ENCODE measurements at regions not wholly inside any gene's neighbourhood (a gene's known extent, or its start where the extent isn't known, plus 50 kb on each side); places are given as distances from the start of the nearest gene placed in this dataset.

DNA sequence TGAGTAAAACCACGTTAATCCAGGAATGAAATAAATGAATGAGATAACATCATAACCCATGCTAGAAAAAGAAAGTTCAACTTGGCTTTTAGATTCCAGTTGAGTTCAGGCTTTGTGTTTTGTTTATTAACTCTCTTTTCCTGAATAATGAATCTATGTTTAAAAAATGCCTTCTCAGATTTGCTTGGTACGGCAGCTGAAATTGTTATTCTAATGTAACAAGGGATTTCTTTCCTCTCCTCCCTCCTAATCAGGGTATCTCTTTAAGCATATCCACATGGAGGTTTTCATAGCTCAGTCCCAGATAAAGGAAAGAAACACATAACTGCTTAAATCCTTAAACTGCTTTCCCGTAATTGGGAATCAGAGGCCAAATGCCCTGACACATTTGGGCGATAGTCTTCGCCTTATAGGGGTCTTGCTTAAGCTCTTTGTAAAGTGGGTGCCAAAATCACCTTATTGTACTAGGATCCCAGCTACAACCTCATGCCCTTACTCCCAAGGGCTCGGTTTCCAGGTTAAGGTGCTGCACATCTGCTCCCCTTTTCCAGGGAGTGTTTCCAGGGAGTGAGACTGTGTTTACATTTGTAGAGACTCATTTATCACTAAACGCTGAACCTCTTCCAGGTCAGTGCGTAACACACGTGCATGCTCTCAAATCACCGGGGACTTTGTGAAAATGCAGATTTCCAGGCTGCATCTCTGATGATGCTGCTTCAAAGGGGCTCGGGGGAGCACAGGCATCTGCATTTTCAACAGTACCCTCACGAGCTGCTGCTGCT is 142.8 kb upstream of the FOXF1 start:
- no peaks in the 10 kb centered on the region for H3K27me3 ChIP-seq (replicated peaks; ENCODE audit: insufficient read depth)
- no peaks in the 10 kb centered on the region for H3K9me3 ChIP-seq
- no peaks in the 10 kb centered on the region for H3K4me1 ChIP-seq (replicated peaks)
- no peaks in the 10 kb centered on the region for H3K36me3 ChIP-seq
- WGBS, result 44% methylated on average over 12 of the region's 12 CpGs
- no peak overlapping the region for H3K4me3 ChIP-seq
- intact Hi-C loops (cut with DNase I), result no loop called here
- DNase-seq (ENCODE audit: low spot score), result no peak
- H3K27ac ChIP-seq, result no peak overlapping the region
- TF ChIP-seq, protein P1, sequence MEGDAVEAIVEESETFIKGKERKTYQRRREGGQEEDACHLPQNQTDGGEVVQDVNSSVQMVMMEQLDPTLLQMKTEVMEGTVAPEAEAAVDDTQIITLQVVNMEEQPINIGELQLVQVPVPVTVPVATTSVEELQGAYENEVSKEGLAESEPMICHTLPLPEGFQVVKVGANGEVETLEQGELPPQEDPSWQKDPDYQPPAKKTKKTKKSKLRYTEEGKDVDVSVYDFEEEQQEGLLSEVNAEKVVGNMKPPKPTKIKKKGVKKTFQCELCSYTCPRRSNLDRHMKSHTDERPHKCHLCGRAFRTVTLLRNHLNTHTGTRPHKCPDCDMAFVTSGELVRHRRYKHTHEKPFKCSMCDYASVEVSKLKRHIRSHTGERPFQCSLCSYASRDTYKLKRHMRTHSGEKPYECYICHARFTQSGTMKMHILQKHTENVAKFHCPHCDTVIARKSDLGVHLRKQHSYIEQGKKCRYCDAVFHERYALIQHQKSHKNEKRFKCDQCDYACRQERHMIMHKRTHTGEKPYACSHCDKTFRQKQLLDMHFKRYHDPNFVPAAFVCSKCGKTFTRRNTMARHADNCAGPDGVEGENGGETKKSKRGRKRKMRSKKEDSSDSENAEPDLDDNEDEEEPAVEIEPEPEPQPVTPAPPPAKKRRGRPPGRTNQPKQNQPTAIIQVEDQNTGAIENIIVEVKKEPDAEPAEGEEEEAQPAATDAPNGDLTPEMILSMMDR (IDR thresholded peaks at IDR 0.05), result no peak
- TF ChIP-seq POLR2AphosphoS5 (IDR thresholded peaks at IDR 0.05) (no peak), POLR2A (IDR thresholded peaks at IDR 0.05) (no peak)

DNA sequence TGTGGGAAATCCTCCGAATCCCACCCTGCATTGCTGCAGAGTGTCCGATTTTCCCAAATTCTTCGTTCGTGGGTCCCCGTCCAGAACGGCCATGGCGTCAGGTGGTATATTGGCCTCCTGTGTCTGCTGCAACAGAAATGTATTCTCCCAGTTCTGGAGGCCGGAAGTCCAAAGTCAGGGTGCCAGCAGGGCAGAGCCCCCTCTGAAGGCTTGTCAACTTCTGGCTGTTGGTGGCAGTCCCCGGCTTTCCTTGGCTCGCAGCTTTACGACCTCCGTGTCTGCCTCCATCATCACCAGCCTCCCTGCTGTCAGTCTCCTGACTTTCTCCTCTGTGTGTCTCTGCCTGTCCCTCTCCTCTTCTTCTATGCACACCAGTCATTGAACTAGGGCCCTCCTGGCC is 142.1 kb upstream of the FOXF1 start:
- Histone ChIP-seq H3K9me3 (no peaks in the 10 kb centered on the region), H3K36me3 (no peaks in the 10 kb centered on the region), H3K27me3 (replicated peaks; ENCODE audit: insufficient read depth) (no peaks in the 10 kb centered on the region), H3K4me1 (replicated peaks) (no peaks in the 10 kb centered on the region), H3K27ac (no peak overlapping the region), H3K4me3 (no peak overlapping the region)
- no peak for DNase-seq (ENCODE audit: low spot score)
- WGBS, result 78% methylated on average over 12 of the region's 12 CpGs
- TF ChIP-seq, protein P1 (IDR thresholded peaks at IDR 0.05), result no peak
- intact Hi-C loops (cut with DNase I), result no loop called here

DNA sequence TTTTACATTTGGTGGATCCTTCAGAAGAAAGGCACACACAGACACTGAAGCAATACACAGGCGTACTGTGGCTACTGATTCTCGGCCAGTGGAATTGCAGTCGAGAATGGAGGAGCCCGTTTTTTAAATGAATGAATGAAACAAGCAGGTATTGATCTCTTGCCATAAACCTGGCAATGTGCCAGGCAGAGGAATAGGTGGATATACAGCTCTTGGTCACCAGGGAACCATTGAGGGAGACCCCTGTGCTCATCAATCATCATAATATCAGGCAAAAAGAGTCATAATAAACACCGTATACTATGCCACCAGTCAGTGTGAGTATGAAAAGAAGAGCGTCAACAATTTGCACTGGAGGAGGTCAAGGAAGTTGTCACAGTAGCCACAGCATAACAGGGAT is 140.3 kb upstream of the FOXF1 start:
- H3K27me3 ChIP-seq (replicated peaks; ENCODE audit: insufficient read depth), result no peaks in the 10 kb centered on the region
- no peak for DNase-seq (ENCODE audit: low spot score)
- WGBS, result 85% methylated on average over 6 of the region's 6 CpGs
- TF ChIP-seq, protein P1 (IDR thresholded peaks at IDR 0.05), result no peak
- TF ChIP-seq POLR2AphosphoS5 (IDR thresholded peaks at IDR 0.05), result no peak
- TF ChIP-seq POLR2A (IDR thresholded peaks at IDR 0.05), result no peak
- H3K36me3 ChIP-seq, result no peaks in the 10 kb centered on the region
- no peak overlapping the region for H3K4me3 ChIP-seq
- intact Hi-C loops (cut with DNase I), result no loop called here
- H3K27ac ChIP-seq, result no peak overlapping the region
- no peaks in the 10 kb centered on the region for H3K9me3 ChIP-seq
- H3K4me1 ChIP-seq (replicated peaks), result no peaks in the 10 kb centered on the region

DNA sequence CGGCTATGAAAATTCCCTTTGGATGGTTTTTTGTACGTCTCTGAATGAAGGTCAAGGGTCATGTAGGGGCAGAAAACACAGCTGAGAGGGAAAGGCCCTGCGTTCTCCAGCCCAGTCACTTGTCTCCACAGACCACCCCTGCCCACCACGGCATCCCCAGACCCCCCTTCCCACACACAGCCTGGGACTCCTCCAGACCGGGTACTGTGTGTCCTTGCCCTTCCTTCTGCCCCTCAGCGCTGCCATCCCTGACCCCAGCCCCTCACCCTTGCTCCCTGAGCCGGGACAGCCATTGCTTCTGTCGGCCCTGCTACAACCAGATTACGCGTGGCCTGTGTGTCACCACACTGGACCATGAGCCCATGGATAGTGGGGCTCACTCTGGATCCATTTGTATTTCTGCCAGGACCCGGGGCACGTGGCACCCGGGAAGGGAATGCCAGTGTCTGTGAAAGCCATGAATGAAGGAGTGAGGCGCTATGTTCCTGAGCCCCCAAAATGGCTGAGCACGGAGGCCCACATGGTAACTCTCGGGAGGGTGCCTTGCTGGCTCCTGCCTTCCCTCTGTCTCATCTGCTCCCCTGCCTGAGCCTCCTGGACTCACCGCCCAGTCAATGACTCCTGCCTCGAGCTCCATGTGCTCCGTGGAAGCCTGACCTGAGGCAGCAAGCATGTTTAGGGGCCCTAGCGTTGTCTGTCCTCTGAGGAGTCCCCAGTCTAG is 139.1 kb upstream of the FOXF1 start:
- Histone ChIP-seq H3K4me1 (replicated peaks) (no peaks in the 10 kb centered on the region), H3K36me3 (no peaks in the 10 kb centered on the region), H3K4me3 (no peak overlapping the region), H3K27ac (no peak overlapping the region), H3K9me3 (no peaks in the 10 kb centered on the region), H3K27me3 (replicated peaks; ENCODE audit: insufficient read depth) (no peaks in the 10 kb centered on the region)
- intact Hi-C loops (cut with DNase I), result no loop called here
- no peak for TF ChIP-seq POLR2A (IDR thresholded peaks at IDR 0.05)
- TF ChIP-seq, protein P1 (IDR thresholded peaks at IDR 0.05), result no peak
- TF ChIP-seq POLR2AphosphoS5 (IDR thresholded peaks at IDR 0.05), result no peak
- no peak for DNase-seq (ENCODE audit: low spot score)
- 79% methylated on average over 20 of the region's 20 CpGs for WGBS

DNA sequence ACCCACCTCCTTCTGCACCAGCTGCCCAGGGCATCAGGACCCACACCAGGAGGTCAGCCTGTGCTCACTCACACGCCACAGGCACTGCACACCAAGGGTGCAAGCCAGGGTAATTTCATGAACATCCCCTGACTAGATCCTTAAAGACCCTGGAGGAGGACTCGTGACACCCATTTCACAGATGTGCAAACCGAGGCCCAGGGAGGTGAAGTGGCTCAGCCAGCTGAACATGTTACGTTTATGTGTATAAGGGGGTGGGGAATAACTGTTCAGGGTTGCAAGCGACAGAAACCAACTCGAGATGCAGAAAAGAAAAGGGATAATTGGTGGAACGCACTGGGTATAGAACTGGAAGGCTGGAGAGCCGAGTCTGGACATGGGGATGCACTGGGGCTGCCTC is 138.1 kb upstream of the FOXF1 start:
- H3K9me3 ChIP-seq, result no peaks in the 10 kb centered on the region
- intact Hi-C loops (cut with DNase I), result no loop called here
- no peak for DNase-seq (ENCODE audit: low spot score)
- H3K4me3 ChIP-seq, result no peak overlapping the region
- H3K36me3 ChIP-seq, result no peaks in the 10 kb centered on the region
- TF ChIP-seq POLR2AphosphoS5 (IDR thresholded peaks at IDR 0.05), result no peak
- TF ChIP-seq, protein P1 (IDR thresholded peaks at IDR 0.05), result no peak
- TF ChIP-seq POLR2A (IDR thresholded peaks at IDR 0.05), result no peak
- H3K27ac ChIP-seq, result no peak overlapping the region
- H3K4me1 ChIP-seq (replicated peaks), result no peaks in the 10 kb centered on the region
- H3K27me3 ChIP-seq (replicated peaks; ENCODE audit: insufficient read depth), result no peaks in the 10 kb centered on the region
- WGBS, result 85% methylated on average over 7 of the region's 8 CpGs
